Activated T-cell treated with anti-CD3 and anti-CD28 coated beads, Interleukin-2, amount 50 U/mL, for 72 hours (primary cell): ENCODE measurements at regions not wholly inside any gene's neighbourhood (a gene's known extent, or its start where the extent isn't known, plus 50 kb on each side); places are given as distances from the start of the nearest gene placed in this dataset.

Experiments
- ATAC-seq, 2 donors: fragments of 150-1000 bp; cut with Tn5 transposase; replicated peaks in 1 of 2; 2 replicates each; pipeline ENCODE4 v1.10.0; 2021; ENCODE audit warnings: moderate library complexity in 2 of 2, mild to moderate bottlenecking in 1 of 2
- DNase-seq, 2 donors: peaks; one replicate each; pipeline ENCODE4 v3.0.0; 2021 to 2022; ENCODE audit warnings: mixed read lengths in 1 of 2
- H3K27ac Mint-ChIP-seq: one replicate; pipeline ENCODE4 v1.8.0; 2022; ENCODE audit warnings: mild to moderate bottlenecking, moderate library complexity, mixed read lengths
- H3K27me3 Mint-ChIP-seq: one replicate; pipeline ENCODE4 v1.8.0; 2022; ENCODE audit warnings: low read depth, mixed read lengths
- H3K36me3 Mint-ChIP-seq, 2 donors: one replicate each; pipeline ENCODE4 v1.8.0; 2022; ENCODE audit warnings: mixed read lengths in 2 of 2, mild to moderate bottlenecking in 1 of 2; ENCODE audit not compliant: insufficient read depth in 2 of 2
- H3K4me1 Mint-ChIP-seq: one replicate; pipeline ENCODE4 v1.8.0; 2022; ENCODE audit warnings: low read depth, mixed read lengths
- H3K4me3 Mint-ChIP-seq, 2 donors: one replicate each; pipeline ENCODE4 v1.8.0; 2022; ENCODE audit warnings: mild to moderate bottlenecking in 2 of 2, mixed read lengths in 2 of 2, moderate library complexity in 2 of 2
- H3K9me3 Mint-ChIP-seq, 2 donors: one replicate each; pipeline ENCODE4 v1.8.0; 2022; ENCODE audit warnings: mixed read lengths in 2 of 2

DNA sequence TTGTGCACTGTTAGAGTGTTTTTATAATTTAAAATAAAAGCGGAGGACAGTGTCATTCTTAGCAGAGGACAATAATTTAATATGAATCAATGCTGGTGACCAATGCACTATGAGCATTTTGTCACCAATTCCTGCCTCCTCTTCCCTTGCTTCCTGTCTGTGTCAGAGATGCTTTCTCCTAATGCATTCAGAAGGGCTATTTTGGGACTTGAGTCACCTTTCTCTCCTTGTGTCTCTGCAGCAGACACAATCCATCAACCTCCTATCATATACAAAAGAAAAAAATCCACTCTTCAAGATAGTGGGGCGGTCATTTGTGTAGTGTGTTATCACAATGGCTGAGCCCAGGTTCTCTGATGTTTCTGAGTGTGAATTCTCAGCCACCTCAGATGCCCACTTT, 191.9 kb upstream of the VEPH1 start:
- Mint-ChIP-seq H3K4me1 (no peaks in the 10 kb centered on the region), H3K27me3 (no peaks in the 10 kb centered on the region), H3K9me3 (peaks cover 0 to 5% of the 10 kb centered on the region in 2 donors), H3K36me3 (no peaks in the 10 kb centered on the region), H3K4me3 (no peak overlapping the region), H3K27ac (no peak overlapping the region)
- ATAC-seq: no peak
- no peak for DNase-seq

DNA sequence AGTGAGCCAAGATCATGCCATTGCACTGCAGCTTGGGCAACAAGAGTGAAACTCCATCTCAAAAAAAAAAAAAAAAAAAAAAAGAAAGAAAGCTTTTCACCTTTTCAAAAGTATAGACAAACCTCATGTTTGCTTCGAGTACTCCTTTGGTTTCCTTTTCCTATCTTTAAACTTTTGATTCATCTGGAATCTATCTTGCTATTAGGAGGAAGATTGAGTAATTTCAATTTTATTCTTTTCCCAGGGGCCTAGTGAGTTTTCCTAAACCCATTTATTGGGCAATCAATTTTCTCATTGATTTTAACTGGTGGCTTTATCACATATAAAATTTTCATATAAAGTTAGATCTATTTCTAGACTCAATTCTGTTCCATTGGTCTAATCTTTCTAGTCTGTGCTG, 190.5 kb upstream of the VEPH1 start:
- no peaks in the 10 kb centered on the region for H3K4me1 Mint-ChIP-seq
- no peaks in the 10 kb centered on the region for H3K27me3 Mint-ChIP-seq
- no peak overlapping the region for H3K4me3 Mint-ChIP-seq
- no peaks in the 10 kb centered on the region for H3K36me3 Mint-ChIP-seq
- H3K9me3 Mint-ChIP-seq: peaks cover 2 to 6% of the 10 kb centered on the region in 2 donors
- ATAC-seq: no peak
- DNase-seq: no peak
- no peak overlapping the region for H3K27ac Mint-ChIP-seq

DNA sequence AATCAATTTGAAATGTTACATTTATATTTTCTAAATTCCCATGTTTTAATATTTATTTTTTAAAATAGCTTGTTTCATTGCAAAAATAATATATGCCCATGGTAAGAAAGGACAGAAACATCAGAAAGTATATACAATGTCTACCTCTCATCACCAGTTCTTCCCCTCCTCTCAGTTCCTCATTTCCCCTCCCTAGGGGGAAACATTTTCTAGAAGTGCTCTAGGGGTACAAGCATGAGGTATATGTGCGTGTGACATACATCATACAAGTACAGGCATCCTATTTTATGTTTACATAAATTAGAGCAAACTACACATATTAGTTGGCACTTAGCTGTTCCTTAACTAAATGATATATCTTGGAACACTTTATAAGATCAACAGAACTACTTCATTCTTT, 189.3 kb upstream of the VEPH1 start:
- ATAC-seq (no peak), DNase-seq (no peak)
- no peaks in the 10 kb centered on the region for H3K27me3 Mint-ChIP-seq
- peaks cover 2 to 6% of the 10 kb centered on the region in 2 donors for H3K9me3 Mint-ChIP-seq
- H3K4me1 Mint-ChIP-seq: no peaks in the 10 kb centered on the region
- no peaks in the 10 kb centered on the region for H3K36me3 Mint-ChIP-seq
- no peak overlapping the region for H3K4me3 Mint-ChIP-seq
- no peak overlapping the region for H3K27ac Mint-ChIP-seq

DNA sequence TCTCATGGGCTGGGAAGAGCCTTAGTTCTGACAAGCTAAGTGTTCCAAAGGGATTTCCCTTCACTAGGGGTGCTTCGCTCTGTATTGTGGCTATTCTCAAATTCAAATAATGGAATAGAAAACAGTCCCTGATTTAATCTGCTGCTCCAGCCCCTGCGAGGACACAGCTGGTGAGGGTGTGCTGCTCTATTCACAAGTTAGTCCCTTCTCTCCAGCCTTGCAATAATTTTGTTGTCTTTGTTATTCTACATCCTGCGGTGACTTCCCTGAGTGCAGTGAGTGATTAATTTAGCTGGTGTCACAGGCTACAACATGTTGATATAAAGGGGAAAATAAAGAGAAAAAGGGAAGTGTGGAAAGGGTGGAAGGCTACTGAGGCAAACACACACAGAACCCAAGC, 180.5 kb upstream of the VEPH1 start:
- no peaks in the 10 kb centered on the region for H3K4me1 Mint-ChIP-seq
- DNase-seq (no peak), ATAC-seq (no peak)
- no peak overlapping the region for H3K4me3 Mint-ChIP-seq
- H3K27ac Mint-ChIP-seq: no peak overlapping the region
- no peaks in the 10 kb centered on the region for H3K36me3 Mint-ChIP-seq
- no peaks in the 10 kb centered on the region for H3K27me3 Mint-ChIP-seq
- H3K9me3 Mint-ChIP-seq: peaks cover 1 to 3% of the 10 kb centered on the region in 2 donors

DNA sequence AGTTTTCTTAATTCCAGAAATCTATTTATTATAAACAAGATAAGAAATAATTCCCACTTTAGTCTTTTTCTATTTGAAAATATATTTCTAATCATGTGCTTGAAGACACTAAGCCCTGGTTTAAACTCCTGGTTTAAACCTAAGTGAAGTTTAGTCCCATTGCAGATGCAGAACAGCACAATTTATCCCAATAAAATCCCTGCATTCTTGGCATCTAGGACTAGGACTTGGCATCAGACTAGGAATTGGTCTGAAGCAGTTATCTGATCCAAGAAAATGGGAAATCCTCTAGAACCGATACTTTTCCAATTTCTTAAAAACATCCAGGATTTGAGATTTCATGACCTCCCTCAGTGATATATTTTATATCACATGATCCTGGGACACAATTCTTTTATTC, 168.8 kb upstream of the VEPH1 start:
- Mint-ChIP-seq H3K4me1 (no peaks in the 10 kb centered on the region), H3K27ac (no peak overlapping the region), H3K27me3 (no peaks in the 10 kb centered on the region), H3K4me3 (no peak overlapping the region), H3K36me3 (no peaks in the 10 kb centered on the region), H3K9me3 (peaks cover 0 to 2% of the 10 kb centered on the region in 2 donors)
- DNase-seq (no peak), ATAC-seq (no peak)

DNA sequence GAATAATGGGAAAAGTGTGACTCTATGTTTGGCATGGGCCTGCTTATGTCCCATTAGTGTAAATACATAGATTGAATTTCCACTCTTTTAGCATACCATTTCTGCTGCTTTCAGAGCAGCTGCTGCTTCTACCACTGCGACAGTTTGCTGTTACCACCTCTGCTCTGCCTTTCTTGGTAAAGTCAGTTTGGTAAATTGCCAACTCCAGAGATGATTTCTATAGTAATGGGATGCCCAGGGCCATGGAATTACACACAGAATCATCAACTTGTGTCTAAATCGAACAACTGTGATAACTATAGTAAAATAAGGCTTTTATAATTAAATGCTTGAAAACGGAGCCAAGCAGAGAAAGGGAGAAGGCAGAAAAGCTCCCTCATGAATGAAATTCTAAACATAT, 168.4 kb upstream of the VEPH1 start:
- ATAC-seq: no peak
- no peak for DNase-seq
- H3K4me1 Mint-ChIP-seq: no peaks in the 10 kb centered on the region
- H3K27me3 Mint-ChIP-seq: no peaks in the 10 kb centered on the region
- no peaks in the 10 kb centered on the region for H3K36me3 Mint-ChIP-seq
- no peak overlapping the region for H3K27ac Mint-ChIP-seq
- peaks cover 0 to 2% of the 10 kb centered on the region in 2 donors for H3K9me3 Mint-ChIP-seq
- H3K4me3 Mint-ChIP-seq: no peak overlapping the region

DNA sequence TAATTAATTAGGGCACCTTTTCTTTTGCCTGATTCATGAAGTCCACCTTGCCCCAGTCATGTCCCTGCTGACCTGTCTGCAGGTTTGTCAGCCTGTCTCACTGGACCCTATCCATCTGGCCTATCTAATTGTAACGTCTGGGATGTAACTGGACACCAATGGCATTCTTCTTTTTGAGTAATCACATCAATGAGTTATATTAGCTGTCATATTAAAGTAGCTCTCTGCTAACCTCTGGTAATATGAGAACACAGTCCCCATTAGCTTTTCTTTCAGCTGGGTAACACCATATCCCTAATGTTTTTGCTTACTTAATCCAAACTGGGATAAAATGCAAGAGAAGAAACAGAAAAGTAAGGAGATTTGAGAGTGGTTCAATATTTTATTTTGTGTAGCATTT, 166.2 kb upstream of the VEPH1 start:
- DNase-seq (no peak), ATAC-seq (no peak)
- H3K9me3 Mint-ChIP-seq: peaks cover 0 to 2% of the 10 kb centered on the region in 2 donors
- H3K4me1 Mint-ChIP-seq: no peaks in the 10 kb centered on the region
- H3K36me3 Mint-ChIP-seq: no peaks in the 10 kb centered on the region
- no peak overlapping the region for H3K4me3 Mint-ChIP-seq
- peaks cover 4% of the 10 kb centered on the region for H3K27me3 Mint-ChIP-seq
- no peak overlapping the region for H3K27ac Mint-ChIP-seq

DNA sequence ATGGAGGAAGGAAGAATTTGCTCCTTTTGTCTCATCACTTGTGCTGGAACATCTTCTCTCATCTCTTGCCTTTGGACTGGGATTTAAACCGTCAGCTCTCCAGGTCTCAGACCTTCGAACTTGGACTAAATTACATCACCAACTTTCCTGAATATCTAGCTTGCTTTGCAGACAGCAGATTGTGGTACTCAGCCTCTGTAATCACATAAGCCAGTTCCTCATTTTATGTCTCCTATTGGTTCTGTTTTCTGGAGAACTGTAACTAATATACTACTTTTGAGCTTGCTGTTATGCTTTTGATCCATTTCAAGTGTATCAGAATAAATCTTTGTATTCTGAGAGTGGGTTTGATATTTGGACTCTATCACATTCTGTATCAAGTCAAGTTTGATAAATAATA, 164.3 kb upstream of the VEPH1 start:
- Mint-ChIP-seq H3K4me1 (no peaks in the 10 kb centered on the region), H3K27ac (no peak overlapping the region), H3K4me3 (no peak overlapping the region), H3K9me3 (peaks cover 0 to 2% of the 10 kb centered on the region in 2 donors), H3K36me3 (no peaks in the 10 kb centered on the region), H3K27me3 (peaks cover 4% of the 10 kb centered on the region)
- ATAC-seq (no peak), DNase-seq (no peak)

DNA sequence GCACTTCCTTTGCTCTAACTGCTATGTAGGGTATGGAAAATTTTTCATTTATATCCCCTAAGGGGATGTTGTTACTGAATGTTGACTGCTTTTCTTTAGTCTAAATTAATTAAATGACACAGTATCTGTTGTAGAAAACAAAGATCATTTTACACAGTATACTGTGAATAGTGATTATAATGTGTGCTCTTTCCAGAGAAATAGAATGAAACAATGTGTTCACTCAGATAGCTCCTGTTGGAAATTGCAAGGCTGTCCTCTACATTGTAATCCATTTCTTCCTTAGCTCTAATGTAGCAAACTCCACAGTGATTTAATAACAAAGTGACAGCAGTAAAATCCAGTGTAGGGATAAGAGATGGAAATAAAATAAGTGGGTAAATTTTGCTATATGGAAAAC, 159.0 kb upstream of the VEPH1 start:
- H3K4me3 Mint-ChIP-seq: no peak overlapping the region
- no peak for DNase-seq
- H3K27ac Mint-ChIP-seq: no peak overlapping the region
- no peak for ATAC-seq
- peaks cover 4% of the 10 kb centered on the region for H3K27me3 Mint-ChIP-seq
- H3K9me3 Mint-ChIP-seq: no peaks in the 10 kb centered on the region
- no peaks in the 10 kb centered on the region for H3K36me3 Mint-ChIP-seq
- H3K4me1 Mint-ChIP-seq: no peaks in the 10 kb centered on the region

DNA sequence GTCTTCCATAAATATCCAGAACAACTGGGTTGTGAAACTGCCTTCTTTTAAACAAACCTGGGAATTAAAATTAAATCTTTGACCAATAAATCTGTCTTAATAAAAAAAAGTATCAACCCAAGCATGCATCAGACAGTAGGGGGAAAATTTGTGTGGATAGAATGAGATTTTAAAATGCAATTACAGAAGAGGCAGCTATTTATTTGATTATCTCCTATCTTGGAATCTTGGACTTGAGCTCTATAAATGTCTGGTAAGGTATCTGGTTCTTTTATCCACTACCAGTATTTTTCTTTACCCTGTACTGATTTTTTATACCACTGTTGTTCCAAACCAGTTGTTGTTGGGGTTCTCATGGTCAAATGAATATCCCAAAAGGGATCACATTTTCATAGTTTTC, 157.6 kb upstream of the VEPH1 start:
- Mint-ChIP-seq H3K27me3 (peaks cover 4% of the 10 kb centered on the region), H3K4me3 (no peak overlapping the region), H3K36me3 (no peaks in the 10 kb centered on the region), H3K27ac (no peak overlapping the region), H3K9me3 (no peaks in the 10 kb centered on the region), H3K4me1 (no peaks in the 10 kb centered on the region)
- ATAC-seq (no peak), DNase-seq (no peak)

DNA sequence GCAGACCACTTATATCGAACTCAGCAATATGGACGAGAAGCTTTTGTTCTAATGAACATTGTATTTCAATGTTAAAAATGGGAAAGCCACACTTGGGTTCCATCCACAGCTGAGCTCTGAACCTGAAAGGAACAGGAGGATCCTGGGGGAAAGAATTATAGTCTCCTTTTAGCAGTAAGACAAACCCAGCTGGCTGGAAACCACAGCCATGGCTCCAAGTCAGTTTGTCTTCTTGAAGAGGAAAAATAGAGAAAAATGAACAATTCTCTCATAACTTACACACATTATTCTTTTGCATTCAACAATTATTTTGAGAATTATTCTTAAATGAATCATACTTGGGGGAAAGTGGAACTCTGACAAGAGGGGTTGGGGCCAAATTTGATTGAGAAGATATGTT, 149.2 kb upstream of the VEPH1 start:
- no peaks in the 10 kb centered on the region for H3K36me3 Mint-ChIP-seq
- no peak overlapping the region for H3K27ac Mint-ChIP-seq
- H3K4me1 Mint-ChIP-seq: no peaks in the 10 kb centered on the region
- no peaks in the 10 kb centered on the region for H3K9me3 Mint-ChIP-seq
- ATAC-seq: no peak
- H3K27me3 Mint-ChIP-seq: no peaks in the 10 kb centered on the region
- DNase-seq: no peak
- H3K4me3 Mint-ChIP-seq: no peak overlapping the region

DNA sequence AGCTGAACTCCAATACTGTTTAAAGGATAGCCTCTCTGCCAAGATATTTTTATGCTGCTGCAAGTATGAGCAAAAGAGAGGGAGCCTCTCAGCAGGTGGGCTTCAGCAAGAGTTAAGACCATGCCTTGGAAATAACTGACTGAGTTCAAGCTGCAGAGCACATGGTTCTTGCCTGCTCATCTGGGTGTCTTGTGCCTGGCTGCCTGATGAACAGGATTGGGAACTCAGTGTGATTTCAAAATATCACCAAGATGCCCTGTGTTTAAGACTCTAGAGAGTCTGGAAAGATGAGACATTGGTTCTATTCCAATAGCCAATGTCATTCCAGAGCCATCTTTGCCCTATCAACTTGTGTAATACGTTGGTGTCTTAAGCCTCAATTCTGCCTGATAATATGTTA, 147.5 kb upstream of the VEPH1 start:
- Mint-ChIP-seq H3K4me1 (no peaks in the 10 kb centered on the region), H3K36me3 (no peaks in the 10 kb centered on the region), H3K4me3 (no peak overlapping the region)

DNA sequence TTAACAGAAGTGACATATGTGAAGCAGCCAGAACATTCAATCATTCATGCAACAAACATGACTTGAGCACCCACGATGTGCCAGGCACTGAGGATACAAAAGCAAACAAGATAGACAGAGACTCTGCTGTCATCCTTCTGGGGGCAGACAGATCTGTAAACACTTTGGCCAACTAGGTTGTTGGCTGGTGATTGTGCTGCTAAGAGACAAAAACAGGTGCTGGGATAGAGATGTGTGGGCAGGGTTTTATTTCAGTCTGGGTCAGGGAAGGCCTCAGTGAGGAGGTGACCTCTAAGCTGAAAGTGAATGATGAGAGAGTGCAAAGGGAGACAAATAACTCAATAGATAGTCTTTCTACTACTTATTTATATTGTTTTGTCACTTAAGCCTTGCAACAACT, 147.0 kb upstream of the VEPH1 start:
- DNase-seq: no peak
- H3K27me3 Mint-ChIP-seq: no peaks in the 10 kb centered on the region
- no peak overlapping the region for H3K4me3 Mint-ChIP-seq
- no peaks in the 10 kb centered on the region for H3K4me1 Mint-ChIP-seq
- no peak overlapping the region for H3K27ac Mint-ChIP-seq
- no peak for ATAC-seq
- H3K9me3 Mint-ChIP-seq: no peaks in the 10 kb centered on the region
- no peaks in the 10 kb centered on the region for H3K36me3 Mint-ChIP-seq

More for the DNA sequence above, 147.5 kb upstream of the VEPH1 start:
- no peaks in the 10 kb centered on the region for H3K27me3 Mint-ChIP-seq
- H3K27ac Mint-ChIP-seq: no peak overlapping the region
- H3K9me3 Mint-ChIP-seq: no peaks in the 10 kb centered on the region
- ATAC-seq (no peak), DNase-seq (no peak)

DNA sequence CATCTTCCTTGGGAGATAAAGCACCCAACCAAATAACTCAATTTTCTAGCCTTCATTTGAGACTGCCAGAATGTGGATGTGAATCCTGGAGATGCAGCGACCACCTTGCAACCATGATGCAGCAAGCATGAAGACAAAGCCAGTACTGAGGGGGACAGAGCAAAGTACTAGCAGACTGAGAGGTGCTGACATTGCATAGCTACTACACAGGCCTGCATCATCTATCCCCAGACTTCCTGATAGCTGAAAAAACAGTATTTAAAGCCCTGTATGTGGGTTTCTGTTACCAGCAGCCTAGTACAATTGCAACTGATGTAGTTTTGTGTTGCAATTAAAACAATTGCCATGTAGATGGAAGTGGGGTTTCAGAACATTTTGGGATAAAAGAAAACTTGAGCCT, 146.3 kb upstream of the VEPH1 start:
- H3K36me3 Mint-ChIP-seq: no peaks in the 10 kb centered on the region
- ATAC-seq: no peak
- DNase-seq: no peak
- no peaks in the 10 kb centered on the region for H3K9me3 Mint-ChIP-seq
- H3K27ac Mint-ChIP-seq: no peak overlapping the region
- no peaks in the 10 kb centered on the region for H3K4me1 Mint-ChIP-seq
- H3K4me3 Mint-ChIP-seq: no peak overlapping the region
- no peaks in the 10 kb centered on the region for H3K27me3 Mint-ChIP-seq

DNA sequence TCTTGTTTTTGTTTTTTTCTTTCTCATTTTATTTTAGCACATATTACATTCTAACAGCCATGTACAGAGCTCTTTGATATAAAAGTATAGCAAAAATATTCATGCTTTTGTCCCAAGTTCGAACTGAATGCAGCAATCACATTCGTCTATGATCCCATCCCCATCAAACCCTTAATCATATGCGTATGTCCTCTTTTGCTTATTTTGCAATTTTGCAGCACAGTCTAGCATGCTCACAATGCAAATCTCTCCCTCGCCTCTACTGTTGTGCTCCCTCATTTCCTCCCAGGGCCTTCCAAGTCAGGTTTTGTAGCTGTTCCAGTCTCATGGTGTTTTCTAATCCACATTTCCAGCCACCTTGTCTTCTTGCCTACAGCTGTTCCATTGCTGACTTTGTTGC, 144.6 kb upstream of the VEPH1 start:
- no peaks in the 10 kb centered on the region for H3K36me3 Mint-ChIP-seq
- H3K4me3 Mint-ChIP-seq: no peak overlapping the region
- H3K4me1 Mint-ChIP-seq: no peaks in the 10 kb centered on the region
- peaks cover 6% of the 10 kb centered on the region for H3K27me3 Mint-ChIP-seq
- H3K27ac Mint-ChIP-seq: no peak overlapping the region
- no peaks in the 10 kb centered on the region for H3K9me3 Mint-ChIP-seq
- DNase-seq (no peak), ATAC-seq (no peak)
